ENCODE measurements at regions not wholly inside any gene's neighbourhood (a gene's known extent, or its start where the extent isn't known, plus 50 kb on each side); places are given as distances from the start of the nearest gene placed in this dataset.
A peak's percentile ranks its signal among the peaks of the same experiment; 100 is the strongest.
"Not testable (repeated sequence)": the region's sequence is repeated elsewhere in the genome, so short reads cannot be mapped to it uniquely, and the experiment has no call there.

GRCh38 chr4:165548702-165549101, 169.9 kb downstream of the CPE start:
- no peak for DNase-seq

- peak; percentile 65 for DNase-seq
Observed at GRCh38 chr4:165553221-165553810, 174.5 kb downstream of the CPE start.

- DNase-seq, result no peak
Observed at GRCh38 chr4:165555302-165555701, 176.5 kb downstream of the CPE start.

GRCh38 chr4:165556383-165556782, 177.6 kb downstream of the CPE start:
- no peak for DNase-seq

GRCh38 chr4:165560941-165561340, 182.1 kb downstream of the CPE start:
- DNase-seq, result no peak

GRCh38 chr4:165563851-165564250, 185.0 kb downstream of the CPE start:
- no peak for DNase-seq

GRCh38 chr4:165569031-165569430, 190.2 kb downstream of the CPE start:
- DNase-seq, result no peak

GRCh38 chr4:165571476-165571875, 192.7 kb downstream of the CPE start:
- not testable (repeated sequence) for DNase-seq

- DNase-seq, result no peak
Observed at GRCh38 chr4:165580351-165580905, 201.6 kb downstream of the CPE start.

- DNase-seq, result no peak
Observed at GRCh38 chr4:165583341-165583740, 204.5 kb downstream of the CPE start.

- no peak for DNase-seq
Observed at GRCh38 chr4:165584916-165585315, 206.1 kb downstream of the CPE start.

- DNase-seq, result no peak
Observed at GRCh38 chr4:165588534-165589315, 209.9 kb downstream of the CPE start.

- DNase-seq, result peak; percentile 60
Observed at GRCh38 chr4:165592386-165592785, 213.6 kb downstream of the CPE start.

GRCh38 chr4:165597581-165598480, 219.0 kb downstream of the CPE start:
- no peak for DNase-seq

- no peak for DNase-seq
Observed at GRCh38 chr4:165600959-165601683, 222.3 kb downstream of the CPE start.

GRCh38 chr4:165602621-165603020, 223.8 kb downstream of the CPE start:
- DNase-seq, result no peak

GRCh38 chr4:165604181-165604580, 225.4 kb downstream of the CPE start:
- no peak for DNase-seq

GRCh38 chr4:165605811-165606210, 227.0 kb downstream of the CPE start:
- no peak for DNase-seq

GRCh38 chr4:165606465-165607205, 227.8 kb downstream of the CPE start:
- DNase-seq, result no peak

- DNase-seq, result no peak
Observed at GRCh38 chr4:165609653-165610052, 230.8 kb downstream of the CPE start.
